ENCODE measurements at regions not wholly inside any gene's neighbourhood (a gene's known extent, or its start where the extent isn't known, plus 50 kb on each side); places are given as distances from the start of the nearest gene placed in this dataset.
"Not testable (repeated sequence)": the region's sequence is repeated elsewhere in the genome, so short reads cannot be mapped to it uniquely, and the experiment has no call there.

DNA sequence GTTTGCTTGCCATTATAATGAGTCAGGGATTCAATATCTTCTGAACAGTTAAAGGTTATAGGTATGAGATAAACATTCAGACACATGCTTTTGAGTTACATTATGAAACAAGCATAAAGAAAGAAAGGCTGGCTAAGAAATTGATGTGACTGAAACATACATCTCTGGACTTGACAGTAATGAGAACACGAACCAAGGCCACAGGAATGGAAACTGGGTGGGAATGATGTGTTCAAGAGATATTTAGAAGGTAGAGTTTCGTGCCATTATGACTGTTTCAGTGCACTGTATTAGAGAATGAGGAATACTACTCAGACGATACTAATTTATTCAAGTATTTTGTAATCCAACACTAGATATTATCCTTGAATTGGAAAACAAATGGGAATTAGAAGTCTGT, 332.1 kb upstream of the MAGI2 start:
- FAIRE-seq: no peak

DNA sequence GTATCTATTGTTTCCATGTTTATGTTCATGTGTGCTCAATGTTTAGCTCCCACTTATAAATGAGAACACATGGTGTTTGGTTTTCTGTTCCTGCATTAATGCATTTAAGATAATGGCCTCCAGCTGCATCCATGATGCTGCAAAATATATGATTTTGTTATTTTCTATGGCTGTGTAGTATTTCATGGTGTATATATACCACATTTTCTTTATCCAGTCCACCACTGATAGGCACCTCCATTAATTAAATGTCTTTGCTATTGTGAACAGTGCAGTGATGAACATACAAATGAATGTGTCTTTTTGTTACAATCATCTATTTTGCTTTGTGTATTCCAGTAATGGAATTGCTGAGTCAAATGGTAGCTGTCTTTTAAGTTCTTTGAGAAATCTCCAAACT, 329.4 kb upstream of the MAGI2 start:
- FAIRE-seq (no peak), DNase-seq (ENCODE audit: low spot score) (no peak)

More for the DNA sequence above, 332.1 kb upstream of the MAGI2 start:
- DNase-seq (ENCODE audit: low spot score): no peak

DNA sequence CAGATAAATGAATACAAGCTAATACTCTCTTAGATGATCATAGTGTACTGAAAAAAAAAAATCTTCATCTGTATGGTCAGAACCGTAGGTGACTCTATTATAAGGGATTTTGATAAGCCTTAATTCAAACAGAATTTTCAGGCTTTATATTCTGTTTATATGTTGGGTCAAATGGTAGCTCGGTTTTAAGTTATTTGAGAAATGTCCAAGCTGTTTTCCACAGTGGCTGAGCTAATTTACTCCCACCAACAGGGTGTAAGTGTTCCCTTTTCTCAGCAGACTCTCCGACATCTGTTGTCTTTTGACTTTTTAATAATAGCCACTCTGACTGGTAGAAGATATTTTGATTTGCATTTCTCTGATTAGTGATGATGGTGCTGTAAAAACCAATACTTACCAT, 328.8 kb upstream of the MAGI2 start:
- FAIRE-seq (no peak), DNase-seq (ENCODE audit: low spot score) (no peak)

DNA sequence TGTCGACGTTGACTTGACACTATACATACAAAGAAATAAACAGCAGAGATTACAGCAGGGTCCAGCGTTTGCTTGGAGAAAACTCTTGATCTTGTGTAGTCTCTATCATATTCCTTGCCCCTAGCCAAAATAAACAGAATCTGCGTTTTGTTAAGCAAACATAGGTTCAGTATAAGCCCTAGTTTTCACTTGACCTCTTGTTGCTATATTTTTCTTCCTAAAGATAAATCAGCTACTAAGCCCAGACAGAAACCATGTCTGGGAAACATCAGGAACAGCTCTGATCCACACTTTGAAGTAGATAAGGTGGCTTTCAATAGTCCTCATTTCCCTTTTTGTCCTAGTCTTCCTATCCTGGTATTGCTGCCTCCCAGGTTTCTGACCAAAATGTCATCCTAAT, 328.2 kb upstream of the MAGI2 start:
- FAIRE-seq (no peak), DNase-seq (ENCODE audit: low spot score) (no peak)

DNA sequence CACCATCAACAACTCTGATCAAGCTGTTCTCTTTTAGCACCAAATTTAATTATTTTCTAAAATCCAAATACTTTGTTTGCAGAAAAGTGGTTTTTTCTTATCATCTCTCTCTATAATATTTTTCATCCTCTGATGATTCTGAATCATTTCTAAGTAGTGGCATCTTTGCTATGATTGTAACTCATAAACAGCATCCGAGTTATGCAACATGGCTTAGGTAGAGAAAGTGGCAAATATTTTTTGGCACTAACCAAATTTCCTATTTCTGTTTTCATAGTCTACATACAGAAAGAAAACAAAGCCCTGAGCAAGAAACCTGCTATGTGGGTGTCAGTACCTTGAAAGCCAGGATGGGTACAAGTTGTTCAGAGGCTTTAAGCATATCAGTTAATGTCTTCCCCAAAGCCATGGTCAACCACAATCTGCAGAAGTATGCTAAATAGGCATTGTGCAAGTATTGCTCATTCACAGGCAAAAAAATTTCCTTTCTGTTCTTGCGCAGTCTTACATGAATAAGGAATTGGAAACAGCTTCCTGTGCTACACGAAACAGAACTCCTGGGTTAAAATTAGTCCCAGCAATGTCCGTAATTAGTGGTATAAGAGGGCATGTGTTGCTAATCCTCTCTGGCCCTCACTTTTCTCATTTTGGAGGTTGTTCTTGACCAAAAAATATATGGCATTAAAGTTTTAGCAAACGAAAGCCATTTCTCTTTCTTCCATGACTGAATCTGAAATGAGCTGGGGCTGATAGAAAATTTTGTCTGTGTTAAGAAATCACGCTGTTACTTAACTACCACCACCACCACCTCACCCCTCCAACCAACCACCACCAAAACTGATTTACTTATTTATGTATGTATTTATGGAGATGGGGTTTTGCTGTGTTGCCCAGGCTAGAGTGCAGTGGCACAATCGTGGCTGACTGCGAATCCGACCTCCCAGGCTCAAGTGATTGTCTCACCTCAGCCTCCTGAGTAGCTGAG, 325.6 kb upstream of the MAGI2 start:
- FAIRE-seq (peak; percentile 46), DNase-seq (ENCODE audit: low spot score) (peak; percentile 14)

DNA sequence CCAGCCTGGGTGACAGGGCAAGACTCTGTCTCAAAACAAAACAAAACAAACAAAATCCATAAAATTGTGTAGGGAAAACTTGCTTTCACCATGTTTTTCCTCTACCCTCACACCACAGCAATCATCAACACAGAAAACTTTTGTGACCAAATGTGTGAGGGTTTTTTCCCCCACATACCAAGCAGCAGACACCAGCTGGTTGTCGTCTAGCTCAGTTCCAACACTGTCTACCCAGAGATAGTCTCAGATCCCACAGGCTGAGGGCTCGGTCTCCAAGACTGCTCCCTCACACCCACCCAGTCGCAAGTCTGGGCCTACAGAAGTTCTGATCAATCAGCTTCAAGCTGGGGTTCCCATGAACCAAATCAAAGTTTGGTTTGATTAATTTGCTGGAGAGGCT, 322.4 kb upstream of the MAGI2 start:
- DNase-seq (ENCODE audit: low spot score): no peak
- no peak for FAIRE-seq

DNA sequence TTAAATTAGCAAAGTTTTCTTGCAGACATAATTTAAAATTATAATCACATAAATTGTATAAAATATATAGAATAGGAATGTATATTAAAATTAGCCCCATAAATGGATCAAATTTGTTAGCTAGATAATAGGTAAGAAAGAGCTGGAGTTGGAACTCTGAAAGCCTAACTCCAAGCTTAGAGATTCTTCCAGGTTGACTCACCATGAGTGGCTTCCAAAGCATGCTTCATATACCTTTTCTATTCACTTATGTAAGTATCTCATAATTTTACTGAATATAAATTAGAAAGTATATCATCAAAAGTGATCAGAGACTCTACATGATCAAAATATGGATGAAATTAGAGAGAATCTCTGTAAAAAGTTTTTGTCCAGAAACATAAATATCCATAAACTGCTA, 320.7 kb upstream of the MAGI2 start:
- no peak for FAIRE-seq
- DNase-seq (ENCODE audit: low spot score): peak; percentile 18

DNA sequence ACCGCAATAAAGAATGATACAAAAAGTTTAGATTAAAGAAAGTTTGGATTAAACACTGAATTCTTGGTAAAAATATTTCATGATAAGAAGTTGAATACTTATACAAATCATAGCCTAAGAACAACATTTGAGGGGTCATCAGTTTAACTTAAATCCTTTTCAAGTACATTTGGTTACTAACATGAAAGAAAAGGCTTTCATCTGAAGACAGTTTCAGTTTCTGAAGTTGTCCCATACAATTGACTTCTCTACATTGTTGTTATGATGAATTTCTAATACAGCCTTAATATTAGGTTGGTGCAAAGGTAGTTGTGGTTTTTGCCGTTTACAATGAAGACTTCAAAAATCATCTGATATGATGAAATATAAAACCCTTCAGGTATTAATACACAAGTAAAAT, 317.5 kb upstream of the MAGI2 start:
- no peak for FAIRE-seq
- no peak for DNase-seq (ENCODE audit: low spot score)

DNA sequence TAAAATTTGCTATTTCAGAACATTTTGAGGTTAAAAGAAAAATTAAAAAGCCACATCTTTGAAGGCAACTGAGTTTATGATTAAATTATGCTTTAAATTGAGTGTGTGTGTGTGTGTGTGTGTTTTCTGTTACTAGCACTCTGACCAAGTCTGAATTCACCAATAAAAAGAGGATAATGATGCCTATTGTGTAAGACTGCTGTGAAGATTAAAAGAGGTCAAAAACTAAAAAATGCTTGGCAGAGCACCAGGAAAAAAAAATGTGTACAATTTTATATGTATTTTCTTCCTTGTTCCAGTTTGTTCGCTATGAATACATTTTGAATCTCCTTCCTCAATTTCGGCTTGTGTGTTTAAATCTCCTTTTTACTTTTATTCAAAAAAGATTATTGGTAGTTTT, 316.6 kb upstream of the MAGI2 start:
- DNase-seq (ENCODE audit: low spot score): no peak
- no peak for FAIRE-seq

DNA sequence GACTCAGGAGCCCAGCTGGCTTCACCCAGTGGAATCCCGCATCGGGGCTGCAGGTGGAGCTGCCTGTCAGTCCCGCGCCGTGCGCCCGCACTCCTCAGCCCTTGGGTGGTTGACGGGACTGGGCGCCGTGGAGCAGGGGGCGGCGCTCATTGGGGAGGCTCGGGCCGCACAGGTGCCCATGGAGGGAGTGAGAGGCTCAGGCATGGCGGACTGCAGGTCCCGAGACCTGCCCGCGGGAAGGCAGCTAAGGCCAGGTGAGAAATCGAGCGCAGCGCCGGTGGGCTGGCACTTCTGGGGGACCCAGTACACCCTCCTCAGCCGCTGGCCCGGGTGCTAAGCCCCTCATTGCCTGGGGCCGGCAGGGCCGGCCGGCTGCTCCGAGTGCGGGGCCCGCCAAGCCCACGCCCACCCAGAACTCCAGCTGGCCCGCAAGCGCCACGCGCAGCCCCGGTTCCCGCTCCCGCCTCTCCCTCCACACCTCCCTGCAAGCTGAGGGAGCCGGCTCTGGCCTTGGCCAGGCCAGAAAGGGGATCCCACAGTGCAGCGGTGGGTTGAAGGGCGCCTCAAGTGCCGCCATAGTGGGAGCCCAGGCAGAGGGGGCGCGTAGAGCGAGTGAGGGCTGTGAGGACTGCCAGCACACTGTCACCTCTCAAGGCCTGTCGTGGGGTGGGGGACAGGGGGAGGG, 314.6 kb upstream of the MAGI2 start:
- not testable (repeated sequence) for FAIRE-seq; DNase-seq (ENCODE audit: low spot score)

DNA sequence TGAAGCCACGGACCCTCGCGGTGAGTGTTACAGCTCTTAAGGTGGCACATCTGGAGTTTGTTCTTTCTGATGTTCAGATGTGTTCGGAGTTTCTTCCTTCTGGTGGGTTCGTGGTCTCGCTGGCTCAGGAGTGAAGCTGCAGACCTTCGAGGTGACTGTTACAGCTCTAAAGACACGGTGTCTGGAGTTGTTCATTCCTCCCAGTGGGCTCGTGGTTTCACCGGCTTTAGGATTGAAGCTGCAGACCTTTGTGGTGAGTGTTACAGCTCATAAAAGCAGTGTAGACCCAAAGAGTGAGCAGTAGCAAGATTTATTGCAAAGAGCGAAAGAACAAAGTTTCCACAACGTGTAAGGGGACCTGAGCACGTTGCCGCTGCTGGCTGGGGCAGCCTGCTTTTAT, 313.7 kb upstream of the MAGI2 start:
- DNase-seq (ENCODE audit: low spot score); FAIRE-seq: not testable (repeated sequence)

DNA sequence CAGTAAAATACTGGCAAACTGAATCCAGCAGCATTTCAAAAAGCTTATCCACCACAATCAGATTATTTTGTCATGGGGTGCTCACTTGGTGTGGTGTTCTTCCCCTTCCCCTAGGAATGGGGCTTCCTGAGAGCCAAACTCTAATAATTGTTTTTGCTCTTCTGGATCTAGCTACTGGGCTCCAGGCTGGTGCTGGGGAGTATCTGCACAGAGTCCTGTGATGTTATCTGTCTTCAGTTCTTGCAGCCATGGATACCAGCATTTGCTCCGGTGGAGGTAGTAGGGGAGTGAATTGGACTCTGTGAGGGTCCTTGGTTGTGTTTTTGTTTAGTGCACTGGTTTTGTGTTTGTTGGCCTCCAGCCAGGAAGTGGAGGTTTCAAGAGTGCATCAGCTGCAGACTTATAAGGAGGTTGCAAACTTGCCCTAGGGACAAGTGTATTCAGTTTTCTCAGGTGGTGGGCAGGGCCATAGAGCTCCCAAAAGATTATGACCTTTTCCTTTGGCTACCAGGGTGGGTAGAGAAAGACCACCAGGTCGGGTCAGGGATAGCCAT, 308.5 kb upstream of the MAGI2 start:
- no peak for FAIRE-seq
- DNase-seq (ENCODE audit: low spot score): no peak

DNA sequence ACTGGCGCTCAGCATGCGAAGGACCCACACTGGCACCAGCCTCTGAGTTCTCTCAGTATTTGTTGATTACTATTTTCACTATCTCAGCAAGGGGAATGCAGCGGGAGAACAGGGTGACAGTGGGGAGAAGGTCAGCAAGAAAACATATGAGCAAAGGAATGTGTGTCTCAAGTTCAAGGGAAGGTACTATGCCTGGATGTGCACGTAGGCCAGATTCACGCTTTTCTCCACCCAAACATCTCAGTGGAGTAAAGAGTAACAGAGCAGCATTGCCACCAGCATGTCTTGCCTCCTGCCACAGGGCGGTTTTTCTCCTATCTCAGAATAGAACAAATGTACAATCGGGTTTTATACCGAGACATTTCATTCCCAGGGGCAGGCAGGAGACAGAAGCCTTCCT, 297.5 kb upstream of the MAGI2 start:
- FAIRE-seq: not testable (repeated sequence)

DNA sequence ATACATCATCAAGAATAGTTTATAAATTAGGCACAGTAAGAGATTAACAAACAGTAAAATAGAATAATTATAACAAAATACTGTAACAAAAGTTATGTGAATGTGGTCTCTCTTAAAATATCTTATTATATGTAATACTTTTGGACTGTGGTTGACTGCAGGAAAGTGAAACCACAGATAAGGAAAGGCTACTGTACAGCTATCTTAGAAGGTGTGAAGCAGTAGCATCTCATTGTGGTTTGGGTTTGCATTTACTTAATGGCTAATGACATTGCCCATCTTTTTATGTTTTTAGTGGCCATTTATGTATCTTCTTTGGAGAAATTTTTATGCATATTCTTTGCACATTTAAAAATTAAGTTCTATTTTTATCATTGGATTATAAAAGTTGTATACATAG, 296.4 kb upstream of the MAGI2 start:
- no peak for FAIRE-seq
- no peak for DNase-seq (ENCODE audit: low spot score)

More for the DNA sequence above, 297.5 kb upstream of the MAGI2 start:
- not testable (repeated sequence) for DNase-seq (ENCODE audit: low spot score)

DNA sequence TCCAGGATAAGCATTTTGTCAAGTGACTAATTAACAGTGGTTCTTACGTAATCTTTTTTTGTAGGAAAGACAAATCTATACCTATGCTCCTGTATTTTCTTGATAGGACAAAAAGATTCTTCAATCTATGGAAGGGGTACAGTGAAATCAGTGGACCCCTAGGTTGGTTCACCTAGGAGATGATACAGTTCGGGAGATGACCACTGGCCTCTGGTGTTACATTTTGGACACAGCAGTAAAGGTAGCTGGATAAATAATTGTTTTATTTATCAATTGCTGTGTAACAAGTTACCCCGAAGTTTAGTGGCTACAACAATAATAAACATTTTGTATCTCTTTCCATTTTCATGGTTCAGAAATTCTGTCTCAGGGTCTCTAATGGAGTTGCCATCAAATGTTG, 288.2 kb upstream of the MAGI2 start:
- FAIRE-seq (peak; percentile 86), DNase-seq (ENCODE audit: low spot score) (no peak)

DNA sequence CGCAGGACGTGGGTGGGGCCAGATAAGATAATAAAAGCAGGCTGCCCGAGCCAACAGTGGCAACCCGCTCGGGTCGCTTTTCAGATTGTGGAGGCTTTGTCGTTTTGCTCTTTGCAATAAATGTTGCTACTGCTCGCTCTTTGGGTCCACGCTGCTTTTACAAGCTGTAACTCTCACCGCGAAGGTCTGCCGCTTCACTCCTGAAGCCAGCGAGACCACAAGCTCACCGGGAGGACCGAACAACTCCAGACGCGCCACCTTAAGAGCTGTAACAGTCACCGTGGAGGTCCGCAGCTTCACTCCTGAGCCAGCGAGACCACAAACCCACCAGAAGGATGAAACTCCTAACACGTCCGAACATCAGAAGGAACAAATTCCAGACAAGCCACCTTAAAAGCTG, 286.6 kb upstream of the MAGI2 start:
- peak; percentile 17 for FAIRE-seq
- DNase-seq (ENCODE audit: low spot score): no peak

DNA sequence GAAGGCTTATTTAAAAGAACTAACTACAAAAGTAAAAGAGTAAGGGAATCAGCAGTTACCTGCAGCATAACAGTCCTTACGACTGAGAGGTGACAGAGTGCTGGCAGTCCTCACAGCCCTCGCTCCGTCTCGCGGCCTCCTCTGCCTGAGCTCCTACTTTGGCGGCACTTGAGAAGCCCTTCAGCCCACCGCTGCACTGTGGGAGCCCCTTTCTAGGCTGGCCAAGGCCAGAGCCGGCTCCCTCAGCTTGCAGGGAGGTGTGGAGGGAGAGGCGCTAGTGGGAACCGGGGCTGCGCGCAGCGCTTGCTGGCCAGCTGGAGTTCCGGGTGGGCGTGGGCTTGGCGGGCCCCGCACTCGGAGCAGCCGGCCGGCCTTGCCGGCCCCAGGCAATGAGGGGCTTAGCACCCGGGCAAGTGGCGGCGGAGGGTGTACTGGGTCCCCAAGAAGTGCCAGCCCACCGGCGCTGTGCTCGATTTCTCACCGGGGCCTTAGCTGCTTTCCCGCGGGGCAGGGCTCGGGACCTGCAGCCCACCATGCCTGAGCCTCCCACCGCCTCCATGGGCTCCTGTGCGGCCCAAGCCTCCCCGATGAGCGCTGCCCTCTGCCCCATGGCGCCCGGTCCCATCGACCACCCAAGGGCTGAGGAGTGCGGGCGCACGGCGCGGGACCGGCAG, 285.7 kb upstream of the MAGI2 start:
- FAIRE-seq; DNase-seq (ENCODE audit: low spot score): not testable (repeated sequence)

DNA sequence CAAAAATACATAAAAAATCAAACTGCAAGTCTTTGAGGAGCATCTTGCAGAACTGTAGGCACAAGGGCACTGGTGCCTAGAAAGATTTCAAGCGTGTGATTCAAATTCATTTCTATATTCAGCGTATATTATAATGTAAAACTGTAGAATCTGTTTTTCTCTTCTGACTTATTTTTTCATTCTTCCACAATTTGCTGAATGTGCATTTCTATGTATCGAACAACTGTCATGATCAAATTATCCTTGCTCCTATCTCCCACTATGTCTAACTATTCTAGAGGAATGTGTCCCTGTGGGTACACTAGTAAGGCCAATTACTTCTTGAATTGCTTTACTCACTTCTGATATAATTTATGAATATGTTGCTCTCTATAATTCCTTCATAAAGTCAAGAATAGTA, 283.0 kb upstream of the MAGI2 start:
- FAIRE-seq (no peak), DNase-seq (ENCODE audit: low spot score) (no peak)

DNA sequence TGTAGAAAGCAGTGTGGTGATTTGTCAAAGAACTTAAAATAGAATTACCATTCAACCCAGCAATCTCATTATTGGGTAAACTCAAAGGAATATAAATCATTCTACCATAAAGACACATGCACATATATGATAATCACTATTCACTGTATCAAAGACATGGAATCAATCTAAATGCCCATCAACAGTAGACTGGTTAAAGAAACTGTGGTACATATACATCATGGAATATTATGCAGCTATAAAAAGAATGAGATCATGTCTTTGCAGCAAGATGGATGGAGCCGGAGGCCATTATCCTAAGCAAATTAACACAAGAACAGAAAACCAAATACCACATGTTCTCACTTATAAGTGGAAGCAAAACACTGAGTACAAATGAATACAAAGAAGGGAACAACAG, 281.5 kb upstream of the MAGI2 start:
- FAIRE-seq (no peak), DNase-seq (ENCODE audit: low spot score) (no peak)

DNA sequence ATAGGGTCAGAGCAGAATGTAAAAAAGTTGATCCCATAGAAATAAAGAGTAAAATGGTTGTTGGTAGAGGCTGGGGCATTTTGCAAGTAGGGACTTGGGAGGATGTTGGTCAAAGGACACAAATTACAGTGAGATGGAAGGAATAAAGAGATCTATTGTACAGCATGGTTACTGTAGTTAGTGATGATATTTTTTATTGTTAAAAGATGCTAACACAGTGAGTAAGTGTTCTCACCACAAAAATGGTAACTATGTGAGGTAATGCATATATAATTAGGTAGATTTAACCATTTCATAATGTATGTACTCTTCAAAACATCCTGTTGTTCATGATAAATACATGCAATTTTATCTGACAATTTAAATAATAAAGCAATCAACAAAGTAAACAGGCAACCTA, 280.7 kb upstream of the MAGI2 start:
- DNase-seq (ENCODE audit: low spot score): no peak
- peak; percentile 23 for FAIRE-seq

DNA sequence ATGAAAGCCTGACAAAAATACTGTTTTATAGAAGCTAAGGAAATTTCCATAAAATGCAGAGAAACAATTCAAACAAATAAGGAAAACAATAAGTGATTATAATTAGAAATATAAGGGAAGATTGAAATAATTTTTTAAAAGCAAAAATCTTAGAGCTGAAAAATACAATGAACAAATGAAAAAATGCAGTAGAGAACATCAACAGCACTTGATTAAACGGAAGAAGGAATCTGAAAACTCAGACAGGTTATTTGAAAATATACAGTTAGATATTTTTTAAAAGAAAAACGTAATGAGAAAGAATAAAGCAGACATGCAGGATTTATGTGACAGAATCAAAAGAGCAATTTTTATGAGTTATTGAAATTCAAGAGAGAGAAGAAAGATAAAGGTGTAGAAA, 279.1 kb upstream of the MAGI2 start:
- DNase-seq (ENCODE audit: low spot score): no peak
- FAIRE-seq: no peak

DNA sequence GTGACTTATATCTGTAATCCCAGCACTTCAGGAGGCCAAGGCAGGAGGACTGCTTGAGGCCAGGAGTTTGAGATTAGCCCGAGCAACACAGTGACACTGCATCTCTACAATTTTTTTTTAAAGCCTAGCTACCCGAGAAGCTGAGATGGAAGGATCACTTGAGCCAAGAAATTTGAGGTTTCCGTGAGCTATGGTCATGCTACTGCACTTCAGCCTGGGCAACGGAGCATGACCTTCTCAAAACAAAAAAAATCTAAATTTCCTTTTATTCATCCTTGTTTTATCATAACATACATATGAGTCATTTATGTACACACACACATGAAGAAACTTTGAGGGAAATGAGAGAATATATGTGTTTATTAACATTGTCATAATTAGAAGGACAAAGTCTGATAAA, 277.5 kb upstream of the MAGI2 start:
- DNase-seq (ENCODE audit: low spot score): no peak
- no peak for FAIRE-seq
